PC-3 (cell line): ENCODE measurements at regions not wholly inside any gene's neighbourhood (a gene's known extent, or its start where the extent isn't known, plus 50 kb on each side); places are given as distances from the start of the nearest gene placed in this dataset.

Source experiments
- ATAC-seq: fragments of 200-7000 bp; cut with Tn5 transposase; 2 replicates; pipeline ENCODE4 v1.9.1; 2020; ENCODE audit warnings: mild to moderate bottlenecking, moderate library complexity
- BruUV-seq: library from RNA; stranded (reverse); fragments of 400-500 nt; replicated peaks from 2 replicates; lab custom pipeline; 2021; lab: Mats Ljungman, UMichigan
- CTCF ChIA-PET: fragments of 300-600 bp; sonication (Branson Sonifier 250); formaldehyde crosslinking; loops from one replicate; lab custom pipeline; 2022; ENCODE audit warnings: antibody characterized with exemption; lab: Charles Lee
- POLR2A ChIA-PET: fragments of 300-600 bp; sonication (Branson Sonifier 250); formaldehyde crosslinking; loops from one replicate; lab custom pipeline; 2022; ENCODE audit warnings: antibody characterized with exemption; ENCODE audit not compliant: unreplicated experiment; lab: Charles Lee
- DNase-seq: peaks from one replicate; pipeline ENCODE4 v3.0.0-alpha.2; 2015
- H2AFZ ChIP-seq: fragments of 300-600 bp; sonication (generic); 2 replicates; pipeline ENCODE4 v1.6.0; 2016; ENCODE audit warnings: antibody characterized with exemption, low read length
- H3F3A ChIP-seq: fragments of 300-600 bp; sonication (generic); one replicate; pipeline ENCODE4 v1.6.0; 2017; ENCODE audit warnings: antibody characterized with exemption, low read length, control low read depth, mild to moderate bottlenecking; ENCODE audit not compliant: unreplicated experiment
- H3K27ac ChIP-seq: fragments of 300-600 bp; sonication (generic); 2 replicates; pipeline ENCODE4 v1.5.1; 2016; ENCODE audit warnings: mild to moderate bottlenecking, low read length
- H3K27me3 ChIP-seq: fragments of 300-600 bp; sonication (generic); 2 replicates; pipeline ENCODE4 v1.6.1; 2016; ENCODE audit warnings: low read length, mixed read lengths
- H3K36me3 ChIP-seq: fragments of 300-600 bp; sonication (generic); 2 replicates; pipeline ENCODE4 v1.6.1; 2016; ENCODE audit warnings: low read depth, mixed run types, low read length, mixed read lengths
- H3K4me1 ChIP-seq: fragments of 300-600 bp; sonication (generic); 2 replicates; pipeline ENCODE4 v1.5.1; 2016; ENCODE audit warnings: low read length; ENCODE audit not compliant: insufficient read depth
- H3K4me2 ChIP-seq: fragments of 300-600 bp; sonication (generic); 2 replicates; pipeline ENCODE4 v1.6.0; 2016; ENCODE audit warnings: low read length
- H3K4me3 ChIP-seq: fragments of 300-600 bp; sonication (generic); 2 replicates; pipeline ENCODE4 v1.5.1; 2016; ENCODE audit warnings: mild to moderate bottlenecking, low read length, mixed read lengths
- H3K79me2 ChIP-seq: fragments of 300-600 bp; sonication (generic); 2 replicates; pipeline ENCODE4 v1.6.1; 2017; ENCODE audit warnings: low read length, mixed read lengths
- H3K9ac ChIP-seq: fragments of 300-600 bp; sonication (generic); 2 replicates; pipeline ENCODE4 v1.6.0; 2016; ENCODE audit warnings: mild to moderate bottlenecking, low read length
- H3K9me2 ChIP-seq: fragments of 300-600 bp; sonication (generic); replicated peaks from 2 replicates; pipeline ENCODE4 v1.6.1; 2016; ENCODE audit warnings: mixed run types, low read length, mixed read lengths
- H3K9me3 ChIP-seq: fragments of 300-600 bp; sonication (generic); 2 replicates; pipeline ENCODE4 v1.6.1; 2016; ENCODE audit warnings: low read length, mixed read lengths
- H4K20me1 ChIP-seq: fragments of 300-600 bp; sonication (generic); 2 replicates; pipeline ENCODE4 v1.6.1; 2016; ENCODE audit warnings: low read length, mixed read lengths
- EZH2 ChIP-seq: fragments of 300-600 bp; sonication (generic); IDR thresholded peaks from one replicate; pipeline ENCODE4 v1.6.1; 2017; ENCODE audit warnings: antibody characterized with exemption, mild to moderate bottlenecking, low read length; ENCODE audit not compliant: unreplicated experiment
- EZH2phosphoT487 ChIP-seq: fragments of 300-600 bp; sonication (generic); IDR thresholded peaks from 2 replicates; pipeline ENCODE4 v1.6.1; 2018; ENCODE audit warnings: mild to moderate bottlenecking, antibody characterized with exemption, low read length, borderline replicate concordance
- intact Hi-C: fragments of 100-400 bp; cut with micrococcal nuclease; formaldehyde crosslinking; loops from 2 replicates; pipeline ENCODE4 v1.9.0; 2023
- TF ChIP-seq, protein P1 (sequence below): fragments of 300-600 bp; sonication (generic); conservative IDR thresholded peaks from 2 replicates; pipeline ENCODE4 v1.5.1; 2017; ENCODE audit warnings: antibody characterized with exemption, low read depth, mild to moderate bottlenecking, low read length

DNA sequence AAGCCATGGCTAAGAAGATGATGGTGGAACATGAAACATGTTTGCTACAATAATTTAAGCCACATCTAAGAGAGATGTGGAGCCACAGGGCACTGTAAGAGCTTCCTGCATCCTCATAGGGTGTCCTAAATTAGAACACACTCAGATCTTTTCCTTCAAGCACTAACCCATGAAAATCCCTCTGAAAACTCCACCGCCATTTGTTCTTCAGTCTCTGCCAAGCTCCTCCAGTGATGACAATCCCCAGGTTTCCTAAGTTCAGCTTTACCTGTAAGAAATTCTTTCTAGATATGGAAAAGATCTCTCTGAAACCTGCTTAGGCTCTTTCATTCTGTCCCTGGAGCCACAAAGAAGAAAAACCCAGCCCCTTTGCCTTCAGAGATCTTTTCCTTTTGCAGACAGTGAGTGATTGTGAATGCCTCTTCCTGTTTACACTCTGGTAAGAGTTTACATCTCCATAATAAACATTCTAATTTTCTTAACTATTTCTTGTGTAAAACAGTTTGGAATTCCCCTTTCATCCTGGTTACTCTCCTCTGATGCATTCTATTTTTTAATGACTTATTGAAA lies 907.2 kb downstream of the VRK1 start:
- no peak for DNase-seq
- Histone ChIP-seq H3K9me2 (no peaks in the 10 kb centered on the region), H3K36me3 (no peaks in the 10 kb centered on the region), H3F3A (no peaks in the 10 kb centered on the region), H3K4me2 (no peak overlapping the region), H3K27me3 (no peaks in the 10 kb centered on the region), H4K20me1 (no peaks in the 10 kb centered on the region), H3K9ac (no peak overlapping the region), H3K4me1 (no peaks in the 10 kb centered on the region), H3K27ac (no peak overlapping the region), H3K9me3 (peaks cover 1% of the 10 kb centered on the region; the same call in 1 of the 2 replicates), H3K4me3 (no peak overlapping the region), H2AFZ (no peak overlapping the region), H3K79me2 (no peaks in the 10 kb centered on the region)
- no TSS peak for BruUV-seq
- POLR2A ChIA-PET = no interaction called here
- ATAC-seq = no peak
- intact Hi-C loops = no loop called here
- TF ChIP-seq EZH2phosphoT487 (no peak), EZH2 (no peak)
- TF ChIP-seq, protein P1, sequence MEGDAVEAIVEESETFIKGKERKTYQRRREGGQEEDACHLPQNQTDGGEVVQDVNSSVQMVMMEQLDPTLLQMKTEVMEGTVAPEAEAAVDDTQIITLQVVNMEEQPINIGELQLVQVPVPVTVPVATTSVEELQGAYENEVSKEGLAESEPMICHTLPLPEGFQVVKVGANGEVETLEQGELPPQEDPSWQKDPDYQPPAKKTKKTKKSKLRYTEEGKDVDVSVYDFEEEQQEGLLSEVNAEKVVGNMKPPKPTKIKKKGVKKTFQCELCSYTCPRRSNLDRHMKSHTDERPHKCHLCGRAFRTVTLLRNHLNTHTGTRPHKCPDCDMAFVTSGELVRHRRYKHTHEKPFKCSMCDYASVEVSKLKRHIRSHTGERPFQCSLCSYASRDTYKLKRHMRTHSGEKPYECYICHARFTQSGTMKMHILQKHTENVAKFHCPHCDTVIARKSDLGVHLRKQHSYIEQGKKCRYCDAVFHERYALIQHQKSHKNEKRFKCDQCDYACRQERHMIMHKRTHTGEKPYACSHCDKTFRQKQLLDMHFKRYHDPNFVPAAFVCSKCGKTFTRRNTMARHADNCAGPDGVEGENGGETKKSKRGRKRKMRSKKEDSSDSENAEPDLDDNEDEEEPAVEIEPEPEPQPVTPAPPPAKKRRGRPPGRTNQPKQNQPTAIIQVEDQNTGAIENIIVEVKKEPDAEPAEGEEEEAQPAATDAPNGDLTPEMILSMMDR = no peak
- CTCF ChIA-PET = no interaction called here

DNA sequence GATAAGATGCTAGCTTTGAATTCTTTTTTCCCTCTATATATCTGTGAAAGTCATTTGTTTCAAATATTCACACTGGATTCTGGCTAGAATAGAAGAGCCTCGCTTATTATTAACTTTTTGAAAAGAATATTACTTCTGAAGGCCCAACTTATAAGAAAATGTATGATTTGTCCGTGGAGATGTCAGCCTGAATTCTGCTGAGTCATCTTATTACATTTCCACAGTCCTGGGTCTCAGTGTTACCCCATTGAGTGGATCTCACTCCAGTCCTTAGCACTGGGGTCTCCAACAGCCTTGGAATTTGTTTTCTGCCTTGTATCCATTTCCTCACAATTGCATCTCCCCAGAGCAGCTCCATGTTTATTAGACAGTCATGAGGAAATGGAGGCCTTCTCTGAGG lies 907.9 kb downstream of the VRK1 start:
- H3K79me2 ChIP-seq = no peaks in the 10 kb centered on the region
- H2AFZ ChIP-seq = no peak overlapping the region
- no peaks in the 10 kb centered on the region for H3K9me2 ChIP-seq
- intact Hi-C loops = no loop called here
- ATAC-seq = no peak
- no peak overlapping the region for H3K9ac ChIP-seq
- POLR2A ChIA-PET = no interaction called here
- H3K9me3 ChIP-seq = no peaks in the 10 kb centered on the region
- no peaks in the 10 kb centered on the region for H3K36me3 ChIP-seq
- H4K20me1 ChIP-seq = no peaks in the 10 kb centered on the region
- TF ChIP-seq, protein P1 = no peak
- TF ChIP-seq EZH2 (no peak), EZH2phosphoT487 (no peak)
- H3F3A ChIP-seq = no peaks in the 10 kb centered on the region
- CTCF ChIA-PET = interaction anchor here (0.7 kb wide), 1 partner anchor 19 kb away, joined by 3 read pairs; no protein-coding TSS in a partner anchor
- no peak overlapping the region for H3K4me2 ChIP-seq
- 0 out of 2 replicates have a peak, but pooled peaks cover 3% of the 10 kb centered on the region for H3K4me1 ChIP-seq
- DNase-seq = no peak
- H3K4me3 ChIP-seq = no peak overlapping the region
- H3K27me3 ChIP-seq = no peaks in the 10 kb centered on the region
- no peak overlapping the region for H3K27ac ChIP-seq
- BruUV-seq = no TSS peak

GRCh38 chr14:97705976-97706375 lies 908.8 kb downstream of the VRK1 start:
- H3K27me3 ChIP-seq = no peaks in the 10 kb centered on the region
- no peaks in the 10 kb centered on the region for H3F3A ChIP-seq
- CTCF ChIA-PET = interaction anchor here (0.7 kb wide), 1 partner anchor 18 kb away, joined by 3 read pairs; no protein-coding TSS in a partner anchor
- no peak overlapping the region for H3K4me3 ChIP-seq
- DNase-seq (no peak), ATAC-seq (no peak)
- POLR2A ChIA-PET = no interaction called here
- no peaks in the 10 kb centered on the region for H3K36me3 ChIP-seq
- no peak overlapping the region for H3K27ac ChIP-seq
- H3K79me2 ChIP-seq = no peaks in the 10 kb centered on the region
- H3K9ac ChIP-seq = no peak overlapping the region
- no peaks in the 10 kb centered on the region for H3K9me2 ChIP-seq
- peaks cover 12% of the 10 kb centered on the region for H3K4me1 ChIP-seq
- H3K9me3 ChIP-seq = no peaks in the 10 kb centered on the region
- intact Hi-C loops = no loop called here
- TF ChIP-seq EZH2phosphoT487 (no peak), EZH2 (no peak)
- TF ChIP-seq, protein P1 = no peak
- H2AFZ ChIP-seq = no peak overlapping the region
- H4K20me1 ChIP-seq = no peaks in the 10 kb centered on the region
- H3K4me2 ChIP-seq = no peak overlapping the region
- no TSS peak for BruUV-seq
